SKM-1 treated with dmso at 0.1 percent for 144 hours (cell line): ENCODE measurements at regions not wholly inside any gene's neighbourhood (a gene's known extent, or its start where the extent isn't known, plus 50 kb on each side); places are given as distances from the start of the nearest gene placed in this dataset.

Source experiments
- DNase-seq: peaks from one replicate; lab custom pipeline; 2025; ENCODE audit not compliant: unreplicated experiment; lab: John Stamatoyannopoulos, UW

DNA sequence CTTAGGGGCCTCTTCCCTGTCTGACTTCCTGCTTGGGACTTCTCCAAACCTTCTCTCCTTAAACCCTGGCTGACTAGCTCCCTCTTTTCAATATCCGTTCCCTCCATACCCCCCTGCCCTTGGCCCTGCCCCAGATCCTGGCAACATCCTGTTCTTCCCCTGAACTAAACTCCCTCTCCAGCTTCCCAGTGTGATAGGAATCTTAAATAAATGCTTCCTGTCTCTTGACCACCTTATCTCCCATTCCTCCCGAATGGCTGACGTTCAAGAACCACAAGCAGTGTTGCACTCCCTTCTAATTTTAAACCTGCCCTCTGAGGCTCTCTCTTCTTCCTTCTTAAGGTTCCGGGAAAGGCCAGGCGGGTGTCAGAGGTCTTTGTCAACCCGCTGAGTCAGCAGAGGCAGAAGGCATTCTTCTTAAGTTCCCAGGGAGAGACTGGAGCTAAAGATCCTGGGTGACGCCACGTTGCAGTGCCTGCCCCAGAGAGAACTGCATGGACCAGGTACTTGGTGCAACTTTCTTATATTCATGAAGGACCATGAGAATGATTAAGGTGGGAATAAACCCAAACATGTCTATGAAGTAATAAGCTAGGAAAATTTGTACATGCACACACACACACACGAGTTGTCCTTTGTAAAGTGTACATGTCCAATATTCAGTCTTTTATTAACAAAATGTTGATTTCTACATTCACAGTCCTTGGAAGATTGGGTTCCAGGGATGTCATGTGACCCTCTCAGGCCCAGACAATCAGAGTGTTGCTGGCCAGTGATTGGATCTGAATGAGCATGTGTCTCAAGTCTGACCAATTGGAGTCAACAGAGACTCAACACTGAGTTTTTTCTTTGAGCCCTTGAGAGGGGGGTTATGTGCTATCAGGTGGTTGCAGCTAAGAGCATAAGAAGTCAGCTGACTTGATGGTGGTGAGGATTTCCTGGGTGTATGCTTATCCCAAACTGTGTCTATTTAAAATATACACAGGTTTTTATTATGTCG, 420.2 kb upstream of the TBX3 start:
- no peak for DNase-seq

DNA sequence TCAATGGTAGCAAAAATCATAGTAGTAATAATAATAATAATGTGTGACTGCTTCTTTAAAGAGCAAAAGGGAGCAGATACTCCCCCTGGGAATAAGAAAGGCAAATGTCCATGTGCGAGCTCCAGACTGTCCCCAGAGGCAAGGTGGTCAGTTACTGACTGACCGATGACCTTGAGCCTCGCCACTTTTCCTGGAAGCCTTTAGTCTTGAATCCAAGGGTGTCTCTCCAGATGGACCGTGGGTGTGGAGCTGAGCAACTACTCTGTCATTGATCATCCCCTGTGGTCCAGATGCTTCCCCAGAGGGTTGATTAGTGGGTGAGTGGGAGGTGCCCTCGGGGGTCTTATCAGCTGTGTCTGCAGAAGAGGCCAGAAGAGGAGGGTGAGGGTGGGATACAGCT, 418.5 kb upstream of the TBX3 start:
- no peak for DNase-seq

- DNase-seq, result no peak
These were observed 417.5 kb upstream of the TBX3 start for GRCh38 chr12:115101520-115101919.

- no peak for DNase-seq
These were observed 413.4 kb upstream of the TBX3 start for GRCh38 chr12:115097416-115097815.

GRCh38 chr12:115096588-115097397, 412.8 kb upstream of the TBX3 start:
- no peak for DNase-seq

- no peak for DNase-seq
These were observed 411.2 kb upstream of the TBX3 start for GRCh38 chr12:115095073-115095748.

GRCh38 chr12:115094163-115094816, 410.3 kb upstream of the TBX3 start:
- no peak for DNase-seq

DNA sequence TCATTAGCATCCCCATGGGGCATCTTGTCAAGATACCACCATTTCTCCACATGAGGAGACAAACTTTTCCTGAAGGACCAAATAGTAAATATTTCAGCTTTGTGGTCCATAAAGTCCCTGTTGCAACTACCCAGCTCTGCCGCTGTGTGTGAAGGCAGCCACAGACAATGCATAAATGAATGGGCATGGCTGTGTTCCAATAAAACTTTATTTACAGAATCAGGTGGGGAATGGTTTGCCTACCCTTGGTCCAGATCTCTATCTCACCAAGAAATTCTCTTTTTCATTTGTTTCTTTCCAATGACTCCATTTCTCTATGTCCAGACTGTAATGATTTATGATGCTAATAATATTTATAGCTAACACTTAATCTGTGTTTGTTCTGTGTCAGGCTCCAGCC, 409.3 kb upstream of the TBX3 start:
- no peak for DNase-seq

- no peak for DNase-seq
These were observed 406.8 kb upstream of the TBX3 start for GRCh38 chr12:115090783-115091182.

DNA sequence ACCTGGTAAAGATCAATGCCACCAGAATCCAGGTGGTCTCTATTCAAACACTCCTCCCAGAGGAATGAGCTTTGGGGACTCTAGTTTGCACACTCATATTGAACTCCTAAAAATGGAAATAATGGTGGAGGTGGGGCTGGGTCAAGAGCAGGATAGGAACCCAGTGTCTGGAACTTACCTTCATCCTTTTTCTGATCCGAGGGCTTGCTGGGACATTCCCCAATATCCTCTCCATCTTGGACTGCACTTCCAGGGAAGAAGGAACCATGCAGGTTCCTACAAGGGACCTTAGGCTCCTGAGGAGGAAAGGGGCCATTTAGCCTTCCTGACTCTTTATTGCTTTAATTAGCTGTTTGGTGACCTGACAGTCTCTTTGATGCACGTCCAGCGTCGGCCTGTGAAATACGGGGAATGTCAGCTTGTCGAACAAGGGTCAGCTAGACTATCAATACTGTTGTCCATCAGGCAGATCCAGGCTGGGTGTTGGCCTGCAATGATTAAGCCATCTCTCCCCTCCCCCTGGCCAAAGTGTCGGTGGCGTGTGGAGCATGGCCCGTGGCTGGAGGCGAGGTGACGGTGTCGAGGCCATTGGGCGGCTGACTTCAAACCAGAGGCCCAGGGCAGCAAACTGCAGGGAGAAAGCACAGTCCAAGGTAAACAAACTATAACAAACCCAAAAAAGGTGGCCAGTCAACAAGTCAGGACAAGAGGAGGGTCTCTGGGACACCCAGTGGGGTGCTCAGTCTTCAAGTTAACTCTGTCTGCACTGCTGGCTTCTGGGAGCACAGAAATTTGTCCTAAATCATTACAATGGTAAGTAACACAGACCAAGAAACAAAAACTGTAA, 405.2 kb upstream of the TBX3 start:
- DNase-seq, result no peak

DNA sequence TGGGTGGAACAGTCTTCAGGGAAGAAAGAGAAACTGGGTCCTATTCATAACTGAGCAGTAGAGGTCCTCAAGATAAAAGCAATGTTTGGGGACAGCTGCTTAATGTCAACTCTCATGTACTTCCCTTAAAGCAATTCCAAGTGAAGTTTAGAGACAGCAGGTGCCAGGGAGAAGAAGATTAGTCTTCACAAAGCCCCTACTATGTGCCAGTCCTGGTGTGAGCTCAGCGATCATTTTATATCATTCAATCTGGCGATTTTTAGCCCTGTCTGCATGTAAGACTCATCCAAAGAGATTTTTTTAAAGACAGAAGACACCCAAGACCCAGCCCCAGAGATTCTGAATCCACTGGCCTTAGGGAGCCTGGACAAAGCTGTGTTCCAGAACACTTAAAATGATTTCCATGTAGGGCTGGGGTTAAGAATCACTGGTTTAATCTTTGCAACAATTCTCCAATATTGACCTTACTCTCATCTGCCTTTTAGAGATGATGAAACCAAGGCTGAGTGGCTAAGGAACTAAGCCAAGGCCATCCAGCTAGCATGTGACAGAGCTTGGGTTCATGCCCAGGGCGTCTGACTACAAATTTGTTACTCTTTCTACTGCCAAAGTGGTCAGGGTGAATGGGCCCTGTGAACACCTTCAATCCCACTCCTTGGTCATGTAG, 404.5 kb upstream of the TBX3 start:
- DNase-seq, result no peak

GRCh38 chr12:115085594-115085993, 401.6 kb upstream of the TBX3 start:
- DNase-seq, result no peak

GRCh38 chr12:115079760-115080159, 395.8 kb upstream of the TBX3 start:
- DNase-seq, result no peak

DNA sequence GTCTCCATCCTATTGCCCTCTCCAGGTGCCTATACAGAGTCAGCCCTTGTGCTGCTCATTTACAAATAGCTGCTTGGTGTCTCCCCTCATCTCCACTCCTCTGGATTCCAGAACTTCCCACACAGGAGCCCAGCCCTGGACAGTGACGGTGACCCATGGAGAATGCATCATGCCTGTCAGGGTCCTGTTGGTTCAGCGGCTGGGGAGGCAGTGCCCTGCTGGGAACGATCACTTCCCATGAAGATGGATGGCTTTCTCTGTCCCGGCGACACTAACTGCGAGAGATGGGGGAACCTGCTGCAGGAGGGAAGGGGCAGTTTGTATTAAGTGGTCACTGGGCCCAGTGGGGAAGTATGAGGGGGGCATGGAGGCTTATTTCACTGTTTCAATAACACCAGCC, 395.0 kb upstream of the TBX3 start:
- DNase-seq, result no peak

GRCh38 chr12:115078334-115078733, 394.4 kb upstream of the TBX3 start:
- DNase-seq, result no peak

GRCh38 chr12:115075552-115076170, 391.7 kb upstream of the TBX3 start:
- no peak for DNase-seq

GRCh38 chr12:115074617-115075016, 390.6 kb upstream of the TBX3 start:
- DNase-seq, result no peak

DNA sequence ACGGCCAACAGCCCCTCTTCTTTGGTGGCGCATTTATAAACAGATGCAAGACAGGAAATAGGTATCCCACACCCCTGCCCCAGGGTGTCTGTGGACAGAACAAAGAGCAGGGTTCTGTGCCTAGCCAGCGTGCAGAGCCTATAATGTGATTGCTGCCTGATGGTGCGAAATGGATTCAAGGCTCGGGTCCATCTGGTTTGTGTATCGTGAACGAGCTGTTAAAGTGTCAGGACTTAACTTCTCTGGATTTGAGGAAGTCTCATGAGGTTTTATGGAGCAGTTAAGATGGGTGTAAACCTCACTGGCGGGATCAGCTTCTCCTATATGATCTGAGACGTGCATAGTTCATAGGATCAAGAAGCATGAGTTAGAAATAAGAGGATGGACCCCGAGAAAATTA, 388.7 kb upstream of the TBX3 start:
- DNase-seq, result no peak

GRCh38 chr12:115070313-115070712, 386.3 kb upstream of the TBX3 start:
- DNase-seq, result no peak
